ENCODE measurements at regions not wholly inside any gene's neighbourhood (a gene's known extent, or its start where the extent isn't known, plus 50 kb on each side); places are given as distances from the start of the nearest gene placed in this dataset.

GRCh38 chr15:39482459-39482858 lies 98.4 kb upstream of the THBS1 start:
- H3K9me3 ChIP-seq (ENCODE audit: low read length) = no peaks in the 10 kb centered on the region
- no peak overlapping the region for H3K4me3 ChIP-seq (replicated peaks in 1 of 3; ENCODE audit: insufficient read depth in 1 of 3, low read depth in 2 of 3, low read length in 3 of 3)
- H4K20me1 ChIP-seq (ENCODE audit: insufficient read depth, low read length) = no peaks in the 10 kb centered on the region
- ChIA-PET CTCF (ENCODE audit: low intra/inter-chr PET ratio, low total read pairs) (no interaction called here), POLR2A (no interaction called here)
- intact Hi-C loops (cut with micrococcal nuclease; ENCODE audit: unreplicated experiment) (no loop called here), in situ Hi-C loops (cut with HindIII; ENCODE audit: extremely low pct_ligation_motif_present, low pct_unique_long_range_greater_than_20kb) (no loop called here)
- H3K9ac ChIP-seq (ENCODE audit: insufficient read depth, low read depth, low read length) = no peak overlapping the region
- BruUV-seq (replicated peaks) = no TSS peak
- H3K4me1 ChIP-seq (ENCODE audit: insufficient read depth, low read length) = no peaks in the 10 kb centered on the region
- TF ChIP-seq ARNT (IDR thresholded peaks at IDR 0.05) = no peak
- no peak for TF ChIP-seq TFDP2 (CRISPR knock-in tag; IDR thresholded peaks at IDR 0.05)
- TF ChIP-seq TRIM22 (IDR thresholded peaks at IDR 0.05) = no peak
- no peak for TF ChIP-seq NFAT5 (CRISPR knock-in tag; IDR thresholded peaks at IDR 0.05)
- TF ChIP-seq MLX (CRISPR knock-in tag; IDR thresholded peaks at IDR 0.05) = no peak
- H3K4me2 ChIP-seq (ENCODE audit: low read depth, low read length) = no peak overlapping the region
- H3K27ac ChIP-seq (ENCODE audit: extremely low read length, insufficient read depth, low read length) = no peak overlapping the region
- DNase-seq (ENCODE audit: low spot score) (no peak), ATAC-seq (no peak), FAIRE-seq (no peak)
- H3K79me2 ChIP-seq (ENCODE audit: insufficient read depth, low read length) = no peaks in the 10 kb centered on the region
- no peak overlapping the region for H2AFZ ChIP-seq (ENCODE audit: low read length)
- WGBS (ENCODE audit: low lambda C conversion rate) = 48% methylated on average over 3 of the region's 3 CpGs
- H3K36me3 ChIP-seq (replicated peaks in 1 of 2; ENCODE audit: control insufficient read depth in 1 of 2, insufficient read depth in 2 of 2, low read length in 2 of 2) = no peaks in the 10 kb centered on the region
- no peaks in the 10 kb centered on the region for H3K27me3 ChIP-seq (ENCODE audit: control insufficient read depth in 1 of 2, insufficient read depth in 2 of 2, low read length in 2 of 2)
